Psoas muscle (tissue), 7 donors: ENCODE measurements at regions not wholly inside any gene's neighbourhood (a gene's known extent, or its start where the extent isn't known, plus 50 kb on each side); places are given as distances from the start of the nearest gene placed in this dataset.

ENCODE experiments used
- ATAC-seq, 4 donors: fragments of 200-7000 bp; cut with Tn5 transposase; one replicate each; pipeline ENCODE4 v1.9.1; 2020; ENCODE audit warnings: moderate library complexity in 3 of 4, mild to moderate bottlenecking in 2 of 4
- DNase-seq, 2 donors: peaks; one replicate each; pipeline ENCODE4 v3.0.0-alpha.2; 2020
- H3K27ac ChIP-seq: fragments of 200-600 bp; one replicate; pipeline ENCODE4 v1.8.0; 2022
- H3K27me3 ChIP-seq, 3 donors: fragments of 200-600 bp in 1 of 3; one replicate each; pipeline versions ENCODE4 v1.6.1 to v1.8.0; 2013 to 2022; ENCODE audit warnings: low read length in 2 of 3, mild to moderate bottlenecking in 2 of 3, moderate library complexity in 1 of 3; ENCODE audit not compliant: insufficient read depth in 3 of 3
- H3K36me3 ChIP-seq, 2 donors: fragments of 200-600 bp in 1 of 2; one replicate each; pipeline versions ENCODE4 v1.6.1 to v1.8.0; 2013 to 2022; ENCODE audit warnings: low read depth in 1 of 2, mild to moderate bottlenecking in 1 of 2, moderate library complexity in 1 of 2; ENCODE audit not compliant: insufficient read depth in 1 of 2
- H3K4me1 ChIP-seq: fragments of 200-600 bp; one replicate; pipeline ENCODE4 v1.8.0; 2022
- H3K4me3 ChIP-seq: fragments of 200-600 bp; one replicate; pipeline ENCODE4 v1.8.0; 2022; ENCODE audit warnings: mild to moderate bottlenecking
- H3K9me3 ChIP-seq: fragments of 200-600 bp; one replicate; pipeline ENCODE4 v1.8.0; 2022
- WGBS, 3 donors: extraction: QIAGEN DNeasy Blood & Tissue Kit; methylation state at CpG; one replicate each; pipeline versions ENCODE4 v1.1.6 to v1.1.7; 2013; 5-methylcytosine and 5-hydroxymethylcytosine counted together
- intact Hi-C, 2 donors: fragments of 100-400 bp; cut with DNase I; formaldehyde crosslinking; loops; one replicate each; pipeline versions ENCODE4 v1.11.0 to v1.14.2; 2022
- TF ChIP-seq, protein P1 (sequence below): fragments of 200-600 bp; IDR thresholded peaks from one replicate; pipeline ENCODE4 v1.8.0; 2022; ENCODE audit warnings: antibody characterized with exemption
- donor health status: healthy with polysubstance abuse.
- donor health status: DM: no; HTN: no; CAD: no; lungs with moderate emphysema.
- donor health status: Bipolar disorder and iron deficiency.
- donor health status: healthy.
- donor health status: DM: yes; HTN: yes; CAD: no.
- donor health status: DM: no; HTN: no; CAD: no.
- donor health status: DM: yes; HTN: yes; CAD: no.

GRCh38 chr4:74635074-74635473, 159.2 kb downstream of the BTC start:
- TF ChIP-seq, protein P1, sequence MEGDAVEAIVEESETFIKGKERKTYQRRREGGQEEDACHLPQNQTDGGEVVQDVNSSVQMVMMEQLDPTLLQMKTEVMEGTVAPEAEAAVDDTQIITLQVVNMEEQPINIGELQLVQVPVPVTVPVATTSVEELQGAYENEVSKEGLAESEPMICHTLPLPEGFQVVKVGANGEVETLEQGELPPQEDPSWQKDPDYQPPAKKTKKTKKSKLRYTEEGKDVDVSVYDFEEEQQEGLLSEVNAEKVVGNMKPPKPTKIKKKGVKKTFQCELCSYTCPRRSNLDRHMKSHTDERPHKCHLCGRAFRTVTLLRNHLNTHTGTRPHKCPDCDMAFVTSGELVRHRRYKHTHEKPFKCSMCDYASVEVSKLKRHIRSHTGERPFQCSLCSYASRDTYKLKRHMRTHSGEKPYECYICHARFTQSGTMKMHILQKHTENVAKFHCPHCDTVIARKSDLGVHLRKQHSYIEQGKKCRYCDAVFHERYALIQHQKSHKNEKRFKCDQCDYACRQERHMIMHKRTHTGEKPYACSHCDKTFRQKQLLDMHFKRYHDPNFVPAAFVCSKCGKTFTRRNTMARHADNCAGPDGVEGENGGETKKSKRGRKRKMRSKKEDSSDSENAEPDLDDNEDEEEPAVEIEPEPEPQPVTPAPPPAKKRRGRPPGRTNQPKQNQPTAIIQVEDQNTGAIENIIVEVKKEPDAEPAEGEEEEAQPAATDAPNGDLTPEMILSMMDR, result no peak
- no peak for ATAC-seq
- Histone ChIP-seq H3K36me3 (no peaks in the 10 kb centered on the region), H3K27ac (no peak overlapping the region), H3K4me3 (no peak overlapping the region), H3K9me3 (no peaks in the 10 kb centered on the region), H3K4me1 (no peaks in the 10 kb centered on the region), H3K27me3 (no peaks in the 10 kb centered on the region)
- 79 to 84% (median 81%) methylated on average over 2 of the region's 2 CpGs for WGBS, 3 donors
- DNase-seq, result no peak
- intact Hi-C loops, result no loop called here

GRCh38 chr4:74635490-74636123, 158.7 kb downstream of the BTC start:
- H3K4me3 ChIP-seq, result no peak overlapping the region
- no peaks in the 10 kb centered on the region for H3K4me1 ChIP-seq
- WGBS, 3 donors, result 66 to 85% (median 74%) methylated on average over 2 of the region's 2 CpGs
- no peak for DNase-seq
- intact Hi-C loops, result no loop called here
- TF ChIP-seq, protein P1, result no peak
- no peaks in the 10 kb centered on the region for H3K9me3 ChIP-seq
- H3K27ac ChIP-seq, result no peak overlapping the region
- no peaks in the 10 kb centered on the region for H3K27me3 ChIP-seq
- H3K36me3 ChIP-seq, result no peaks in the 10 kb centered on the region
- ATAC-seq, result no peak

- Histone ChIP-seq H3K27ac (no peak overlapping the region), H3K27me3 (no peaks in the 10 kb centered on the region), H3K9me3 (no peaks in the 10 kb centered on the region), H3K36me3 (no peaks in the 10 kb centered on the region), H3K4me1 (no peaks in the 10 kb centered on the region), H3K4me3 (no peak overlapping the region)
- DNase-seq, result no peak
- 46 to 62% (median 52%) methylated on average over 1 of the region's 1 CpG for WGBS, 3 donors
- intact Hi-C loops, result no loop called here
- TF ChIP-seq, protein P1, result no peak
- no peak for ATAC-seq
Measured at GRCh38 chr4:74638001-74638400, 156.3 kb downstream of the BTC start.

GRCh38 chr4:74638689-74639088, 155.6 kb downstream of the BTC start:
- Histone ChIP-seq H3K4me3 (no peak overlapping the region), H3K36me3 (no peaks in the 10 kb centered on the region), H3K4me1 (no peaks in the 10 kb centered on the region), H3K27ac (no peak overlapping the region), H3K27me3 (no peaks in the 10 kb centered on the region), H3K9me3 (no peaks in the 10 kb centered on the region)
- intact Hi-C loops, result no loop called here
- TF ChIP-seq, protein P1, result no peak
- 64 to 69% (median 68%) methylated on average over 3 of the region's 3 CpGs for WGBS, 3 donors
- DNase-seq (no peak), ATAC-seq (no peak)
